Transverse colon (tissue), 4 donors: ENCODE measurements at regions not wholly inside any gene's neighbourhood (a gene's known extent, or its start where the extent isn't known, plus 50 kb on each side); places are given as distances from the start of the nearest gene placed in this dataset.

ENCODE experiments used
- DNase-seq: peaks from one replicate; pipeline ENCODE4 v3.0.0-alpha.2; 2019
- H3K27ac ChIP-seq, 4 donors: fragments of 200-600 bp; sonication (generic); 2 replicates each; pipeline ENCODE4 v1.5.1; 2016 to 2018; ENCODE audit warnings: inconsistent platforms in 4 of 4
- H3K27me3 ChIP-seq: fragments of 200-600 bp; sonication (generic); 2 replicates; pipeline ENCODE4 v1.5.1; 2017; ENCODE audit warnings: inconsistent platforms
- H3K36me3 ChIP-seq, 4 donors: fragments of 200-600 bp; sonication (generic); 2 replicates each; pipeline ENCODE4 v1.5.1; 2017 to 2019; ENCODE audit warnings: inconsistent platforms in 4 of 4
- H3K4me1 ChIP-seq, 4 donors: fragments of 200-600 bp; sonication (generic); 2 replicates each; pipeline ENCODE4 v1.5.1; 2017 to 2020; ENCODE audit warnings: inconsistent platforms in 4 of 4
- H3K4me3 ChIP-seq, 4 donors: fragments of 200-600 bp; sonication (generic); 1 replicate in 1 of 4; 2 replicates in 3 of 4; pipeline versions ENCODE4 v1.5.1 to v1.6.1; 2017 to 2019; ENCODE audit warnings: inconsistent platforms in 4 of 4
- H3K9me3 ChIP-seq, 2 donors: fragments of 200-600 bp; sonication (generic); 2 replicates each; pipeline ENCODE4 v1.5.1; 2017 to 2019; ENCODE audit warnings: inconsistent platforms in 2 of 2
- EP300 ChIP-seq: sonication (generic); formaldehyde crosslinking; IDR thresholded peaks from one replicate; pipeline ENCODE4 v1.6.1; 2017; ENCODE audit warnings: antibody characterized with exemption, low read depth
- POLR2A ChIP-seq: fragments of 450-650 bp; IDR thresholded peaks from one replicate; pipeline ENCODE4 v1.6.1; 2016; ENCODE audit warnings: antibody characterized with exemption, mild to moderate bottlenecking, moderate library complexity
- POLR2AphosphoS5 ChIP-seq, 3 donors: sonication (generic); formaldehyde crosslinking; IDR thresholded peaks; one replicate each; pipeline ENCODE4 v1.6.1; 2016; ENCODE audit warnings: antibody characterized with exemption in 3 of 3
- WGBS, 2 donors: methylation state at CpG; one replicate each; pipeline ENCODE4 v1.1.5; 2018; ENCODE audit warnings: low coverage in 1 of 2; 5-methylcytosine and 5-hydroxymethylcytosine counted together
- in situ Hi-C, 4 donors: fragments of 200-750 bp; cut with MboI; loops; one replicate each; pipeline versions ENCODE4 v1.15.0 to v1.15.1; 2017; ENCODE audit warnings: low sequenced_read_pairs in 3 of 4, low pct_ligation_motif_present in 1 of 4, low pct_unique_long_range_greater_than_20kb in 1 of 4
- intact Hi-C: fragments of 100-400 bp; cut with DNase I; formaldehyde crosslinking; loops from one replicate; pipeline ENCODE4 v1.15.1; 2023; ENCODE audit warnings: low total_unique reads
- TF ChIP-seq, protein P1 (sequence below), 5 experiments: fragments of 200-600 bp in 3 of 5; fragments of 450-650 bp in 2 of 5; sonication (generic) in 3 of 5; IDR thresholded peaks; 1 replicate in 2 of 5; 2 replicates in 3 of 5; pipeline ENCODE4 v1.5.1; 2016 to 2017; ENCODE audit warnings: antibody characterized with exemption in 5 of 5, inconsistent platforms in 3 of 5, mild to moderate bottlenecking in 2 of 5, moderate library complexity in 1 of 5

DNA sequence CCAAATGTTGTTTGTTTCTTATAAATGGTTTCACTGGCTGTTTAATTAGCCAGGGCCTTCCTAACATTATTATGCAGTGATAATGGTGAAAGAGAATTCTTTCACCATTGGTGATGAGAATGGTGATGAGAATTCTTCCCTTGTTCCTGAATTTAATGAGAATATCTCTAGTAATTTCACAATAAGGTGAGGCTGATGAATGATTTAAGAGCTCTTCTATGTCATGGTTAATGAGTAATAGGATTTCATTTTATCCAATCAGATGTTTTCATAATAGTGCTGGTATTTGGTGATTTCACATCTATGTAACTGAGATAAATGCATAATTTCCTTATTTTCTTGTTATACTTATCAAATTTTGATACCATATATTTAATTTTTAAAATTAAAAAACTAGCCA, 535.7 kb upstream of the ZEB2 start:
- Histone ChIP-seq H3K27me3 (no peaks in the 10 kb centered on the region), H3K27ac (no peak overlapping the region), H3K4me3 (no peak overlapping the region), H3K9me3 (no peaks in the 10 kb centered on the region), H3K36me3 (no peaks in the 10 kb centered on the region), H3K4me1 (no peaks in the 10 kb centered on the region)
- intact Hi-C loops (no loop called here), in situ Hi-C loops (no loop called here)
- no peak for DNase-seq
- TF ChIP-seq POLR2A, result no peak
- TF ChIP-seq, protein P1, sequence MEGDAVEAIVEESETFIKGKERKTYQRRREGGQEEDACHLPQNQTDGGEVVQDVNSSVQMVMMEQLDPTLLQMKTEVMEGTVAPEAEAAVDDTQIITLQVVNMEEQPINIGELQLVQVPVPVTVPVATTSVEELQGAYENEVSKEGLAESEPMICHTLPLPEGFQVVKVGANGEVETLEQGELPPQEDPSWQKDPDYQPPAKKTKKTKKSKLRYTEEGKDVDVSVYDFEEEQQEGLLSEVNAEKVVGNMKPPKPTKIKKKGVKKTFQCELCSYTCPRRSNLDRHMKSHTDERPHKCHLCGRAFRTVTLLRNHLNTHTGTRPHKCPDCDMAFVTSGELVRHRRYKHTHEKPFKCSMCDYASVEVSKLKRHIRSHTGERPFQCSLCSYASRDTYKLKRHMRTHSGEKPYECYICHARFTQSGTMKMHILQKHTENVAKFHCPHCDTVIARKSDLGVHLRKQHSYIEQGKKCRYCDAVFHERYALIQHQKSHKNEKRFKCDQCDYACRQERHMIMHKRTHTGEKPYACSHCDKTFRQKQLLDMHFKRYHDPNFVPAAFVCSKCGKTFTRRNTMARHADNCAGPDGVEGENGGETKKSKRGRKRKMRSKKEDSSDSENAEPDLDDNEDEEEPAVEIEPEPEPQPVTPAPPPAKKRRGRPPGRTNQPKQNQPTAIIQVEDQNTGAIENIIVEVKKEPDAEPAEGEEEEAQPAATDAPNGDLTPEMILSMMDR (IDR thresholded peaks at IDR 0.05), result no peak
- TF ChIP-seq EP300, result no peak
- TF ChIP-seq POLR2AphosphoS5 (IDR thresholded peaks at IDR 0.05), result no peak

DNA sequence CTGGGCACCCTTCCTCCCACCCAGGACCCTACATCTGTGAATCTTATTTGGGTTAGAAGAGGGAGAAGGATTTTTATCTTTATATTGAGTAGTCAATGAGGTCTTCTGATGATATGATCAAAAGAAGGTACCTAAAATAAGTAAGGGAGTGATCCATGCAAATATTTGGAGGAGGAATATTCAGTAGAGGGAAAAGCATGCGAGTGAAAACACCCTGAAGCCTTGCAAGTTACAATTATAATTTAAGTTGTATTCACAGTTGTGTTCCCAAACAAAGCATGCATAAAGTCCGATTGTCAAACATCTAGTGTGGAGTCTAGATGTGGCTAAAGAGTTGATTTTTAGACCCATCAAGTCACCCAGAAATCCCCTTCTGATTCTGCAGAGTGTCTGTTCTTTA, 530.2 kb upstream of the ZEB2 start:
- no peak overlapping the region for H3K4me3 ChIP-seq
- no peak for TF ChIP-seq EP300
- TF ChIP-seq POLR2AphosphoS5 (IDR thresholded peaks at IDR 0.05), result no peak
- TF ChIP-seq, protein P1 (IDR thresholded peaks at IDR 0.05), result no peak
- TF ChIP-seq POLR2A, result no peak
- no peak for DNase-seq
- intact Hi-C loops (no loop called here), in situ Hi-C loops (no loop called here)
- no peaks in the 10 kb centered on the region for H3K4me1 ChIP-seq
- H3K27ac ChIP-seq, result no peak overlapping the region
- 76 to 83% methylated on average over 2 of the region's 2 CpGs for WGBS, 2 donors
- H3K9me3 ChIP-seq, result no peaks in the 10 kb centered on the region
- H3K27me3 ChIP-seq, result no peaks in the 10 kb centered on the region
- no peaks in the 10 kb centered on the region for H3K36me3 ChIP-seq

DNA sequence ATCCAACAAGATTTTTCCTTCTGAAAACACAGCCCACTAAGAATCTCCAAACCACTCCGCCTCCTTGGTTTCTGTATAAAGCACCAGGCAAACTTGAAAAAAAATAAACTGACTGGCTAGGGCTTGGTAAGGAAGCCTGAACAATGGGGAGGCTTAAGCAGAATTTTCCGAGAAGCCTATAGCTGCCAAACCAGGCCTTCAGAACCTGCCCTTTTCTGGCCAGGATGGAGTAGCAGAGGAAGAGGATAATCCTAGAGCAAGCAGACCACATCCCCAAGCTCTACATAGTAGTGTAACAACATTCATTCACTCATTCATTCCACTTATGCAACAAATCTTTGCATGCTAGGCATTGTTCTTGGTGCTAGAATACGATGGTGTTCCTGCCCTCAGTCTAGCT, 529.6 kb upstream of the ZEB2 start:
- no peaks in the 10 kb centered on the region for H3K9me3 ChIP-seq
- intact Hi-C loops, result no loop called here
- no peak overlapping the region for H3K4me3 ChIP-seq
- no peaks in the 10 kb centered on the region for H3K4me1 ChIP-seq
- H3K27me3 ChIP-seq, result no peaks in the 10 kb centered on the region
- H3K36me3 ChIP-seq, result no peaks in the 10 kb centered on the region
- in situ Hi-C loops, result no loop called here
- WGBS, 2 donors, result 79 to 91% methylated on average over 3 of the region's 3 CpGs
- H3K27ac ChIP-seq, result no peak overlapping the region
- no peak for TF ChIP-seq POLR2A
- TF ChIP-seq, protein P1 (IDR thresholded peaks at IDR 0.05), result no peak
- no peak for TF ChIP-seq EP300
- TF ChIP-seq POLR2AphosphoS5 (IDR thresholded peaks at IDR 0.05), result no peak
- DNase-seq, result no peak

DNA sequence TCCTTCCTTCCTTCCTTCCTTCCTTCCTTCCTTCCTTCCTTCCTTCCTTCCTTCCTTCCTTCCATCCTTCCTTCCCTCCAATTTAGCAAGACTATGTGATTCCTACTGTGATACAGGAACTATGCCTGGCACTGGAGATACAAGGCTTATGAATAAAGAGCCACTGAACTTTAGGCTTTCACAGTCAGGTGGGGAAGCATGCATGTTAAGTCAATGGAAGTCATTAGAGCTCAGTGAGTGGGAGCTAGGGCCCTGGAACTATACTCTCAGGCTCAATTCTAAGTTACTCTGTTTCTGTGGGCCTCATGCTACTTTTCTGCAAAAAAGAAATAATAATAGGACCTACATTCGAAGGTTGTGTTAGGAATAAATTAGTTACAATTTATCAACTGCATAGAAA, 527.6 kb upstream of the ZEB2 start:
- TF ChIP-seq POLR2A, result no peak
- no peak for TF ChIP-seq POLR2AphosphoS5 (IDR thresholded peaks at IDR 0.05)
- TF ChIP-seq, protein P1 (IDR thresholded peaks at IDR 0.05), result no peak
- no peak for TF ChIP-seq EP300
- WGBS, 2 donors, result 77 to 84% methylated on average over 1 of the region's 1 CpG
- H3K4me1 ChIP-seq, result no peaks in the 10 kb centered on the region
- no peaks in the 10 kb centered on the region for H3K9me3 ChIP-seq
- H3K27ac ChIP-seq, result no peak overlapping the region
- intact Hi-C loops, result no loop called here
- no peaks in the 10 kb centered on the region for H3K36me3 ChIP-seq
- in situ Hi-C loops, result no loop called here
- H3K4me3 ChIP-seq, result no peak overlapping the region
- DNase-seq, result no peak
- no peaks in the 10 kb centered on the region for H3K27me3 ChIP-seq
